ENCODE measurements at regions not wholly inside any gene's neighbourhood (a gene's known extent, or its start where the extent isn't known, plus 50 kb on each side); places are given as distances from the start of the nearest gene placed in this dataset.

GRCh38 chr5:142542078-142542477 lies 143.8 kb downstream of the FGF1 start:
- Mint-ChIP-seq H3K27me3 (peaks cover 9% of the 10 kb centered on the region), H3K27ac (no peak overlapping the region), H3K4me1 (peaks cover 2% of the 10 kb centered on the region), H3K36me3 (ENCODE audit: low read depth) (no peaks in the 10 kb centered on the region), H3K4me3 (no peak overlapping the region)
- H3K9me3 ChIP-seq (ENCODE audit: control insufficient read depth, low read length, poor library complexity, severe bottlenecking), result no peaks in the 10 kb centered on the region
- ATAC-seq, result no peak
- DNase-seq, result no peak

GRCh38 chr5:142540922-142541422 lies 144.9 kb downstream of the FGF1 start:
- Mint-ChIP-seq H3K27me3 (peaks cover 9% of the 10 kb centered on the region), H3K36me3 (ENCODE audit: low read depth) (no peaks in the 10 kb centered on the region), H3K4me1 (peaks cover 2% of the 10 kb centered on the region), H3K4me3 (no peak overlapping the region), H3K27ac (no peak overlapping the region)
- DNase-seq (no peak), ATAC-seq (no peak)
- no peaks in the 10 kb centered on the region for H3K9me3 ChIP-seq (ENCODE audit: control insufficient read depth, low read length, poor library complexity, severe bottlenecking)

- no peak overlapping the region for H3K4me3 Mint-ChIP-seq
- no peaks in the 10 kb centered on the region for H3K36me3 Mint-ChIP-seq (ENCODE audit: low read depth)
- no peak for DNase-seq
These were observed 146.6 kb downstream of the FGF1 start for GRCh38 chr5:142539154-142539740.

GRCh38 chr5:142537938-142538337 lies 148.0 kb downstream of the FGF1 start:
- no peaks in the 10 kb centered on the region for H3K9me3 ChIP-seq (ENCODE audit: control insufficient read depth, low read length, poor library complexity, severe bottlenecking)
- ATAC-seq (no peak), DNase-seq (no peak)
- no peaks in the 10 kb centered on the region for H3K36me3 Mint-ChIP-seq (ENCODE audit: low read depth)
- peaks cover 2% of the 10 kb centered on the region for H3K4me1 Mint-ChIP-seq
- H3K4me3 Mint-ChIP-seq, result no peak overlapping the region
- H3K27ac Mint-ChIP-seq, result no peak overlapping the region
- H3K27me3 Mint-ChIP-seq, result no peaks in the 10 kb centered on the region

More at GRCh38 chr5:142539154-142539740, 146.6 kb downstream of the FGF1 start:
- H3K27ac Mint-ChIP-seq, result no peak overlapping the region
- no peaks in the 10 kb centered on the region for H3K9me3 ChIP-seq (ENCODE audit: control insufficient read depth, low read length, poor library complexity, severe bottlenecking)
- peaks cover 6% of the 10 kb centered on the region for H3K27me3 Mint-ChIP-seq
- no peak for ATAC-seq
- peaks cover 2% of the 10 kb centered on the region for H3K4me1 Mint-ChIP-seq

GRCh38 chr5:142532781-142533176 lies 153.1 kb downstream of the FGF1 start:
- Mint-ChIP-seq H3K4me3 (no peak overlapping the region), H3K27ac (no peak overlapping the region), H3K36me3 (ENCODE audit: low read depth) (no peaks in the 10 kb centered on the region), H3K4me1 (peaks cover 2% of the 10 kb centered on the region), H3K27me3 (no peaks in the 10 kb centered on the region)
- ATAC-seq (no peak), DNase-seq (no peak)
- no peaks in the 10 kb centered on the region for H3K9me3 ChIP-seq (ENCODE audit: control insufficient read depth, low read length, poor library complexity, severe bottlenecking)

- no peak overlapping the region for H3K4me3 Mint-ChIP-seq
These were observed 153.7 kb downstream of the FGF1 start for GRCh38 chr5:142531977-142532780.

GRCh38 chr5:142530904-142531303 lies 155.0 kb downstream of the FGF1 start:
- H3K36me3 Mint-ChIP-seq (ENCODE audit: low read depth), result no peaks in the 10 kb centered on the region
- H3K27me3 Mint-ChIP-seq, result no peaks in the 10 kb centered on the region
- DNase-seq, result no peak
- no peaks in the 10 kb centered on the region for H3K9me3 ChIP-seq (ENCODE audit: control insufficient read depth, low read length, poor library complexity, severe bottlenecking)
- H3K4me1 Mint-ChIP-seq, result peaks cover 8% of the 10 kb centered on the region
- no peak overlapping the region for H3K4me3 Mint-ChIP-seq
- ATAC-seq, result no peak
- H3K27ac Mint-ChIP-seq, result no peak overlapping the region

More at GRCh38 chr5:142531977-142532780, 153.7 kb downstream of the FGF1 start:
- Mint-ChIP-seq H3K27me3 (no peaks in the 10 kb centered on the region), H3K27ac (no peak overlapping the region), H3K4me1 (peaks cover 7% of the 10 kb centered on the region), H3K36me3 (ENCODE audit: low read depth) (no peaks in the 10 kb centered on the region)
- H3K9me3 ChIP-seq (ENCODE audit: control insufficient read depth, low read length, poor library complexity, severe bottlenecking), result no peaks in the 10 kb centered on the region
- ATAC-seq, result no peak
- no peak for DNase-seq

GRCh38 chr5:142529626-142530278 lies 156.1 kb downstream of the FGF1 start:
- peaks cover 8% of the 10 kb centered on the region for H3K4me1 Mint-ChIP-seq
- DNase-seq, result no peak

GRCh38 chr5:142527664-142528295 lies 158.1 kb downstream of the FGF1 start:
- no peaks in the 10 kb centered on the region for H3K9me3 ChIP-seq (ENCODE audit: control insufficient read depth, low read length, poor library complexity, severe bottlenecking)
- Mint-ChIP-seq H3K4me3 (no peak overlapping the region), H3K27me3 (no peaks in the 10 kb centered on the region), H3K27ac (peak overlapping the region; percentile 60), H3K4me1 (peaks cover 8% of the 10 kb centered on the region), H3K36me3 (ENCODE audit: low read depth) (no peaks in the 10 kb centered on the region)
- no peak for ATAC-seq
- DNase-seq, result no peak

More at GRCh38 chr5:142529626-142530278, 156.1 kb downstream of the FGF1 start:
- Mint-ChIP-seq H3K36me3 (ENCODE audit: low read depth) (no peaks in the 10 kb centered on the region), H3K27me3 (no peaks in the 10 kb centered on the region), H3K4me3 (no peak overlapping the region), H3K27ac (no peak overlapping the region)
- ATAC-seq, result no peak
- no peaks in the 10 kb centered on the region for H3K9me3 ChIP-seq (ENCODE audit: control insufficient read depth, low read length, poor library complexity, severe bottlenecking)

GRCh38 chr5:142527234-142527633 lies 158.7 kb downstream of the FGF1 start:
- Mint-ChIP-seq H3K36me3 (ENCODE audit: low read depth) (no peaks in the 10 kb centered on the region), H3K4me3 (no peak overlapping the region), H3K27me3 (no peaks in the 10 kb centered on the region), H3K4me1 (peaks cover 8% of the 10 kb centered on the region), H3K27ac (peak overlapping the region; percentile 60)
- DNase-seq, result no peak
- ATAC-seq, result no peak
- H3K9me3 ChIP-seq (ENCODE audit: control insufficient read depth, low read length, poor library complexity, severe bottlenecking), result no peaks in the 10 kb centered on the region

GRCh38 chr5:142522983-142523382 lies 162.9 kb downstream of the FGF1 start:
- no peak for ATAC-seq
- Mint-ChIP-seq H3K27ac (no peak overlapping the region), H3K27me3 (peaks cover 5% of the 10 kb centered on the region)

GRCh38 chr5:142521706-142522105 lies 164.2 kb downstream of the FGF1 start:
- H3K9me3 ChIP-seq (ENCODE audit: control insufficient read depth, low read length, poor library complexity, severe bottlenecking), result no peaks in the 10 kb centered on the region
- Mint-ChIP-seq H3K27ac (no peak overlapping the region), H3K4me1 (no peaks in the 10 kb centered on the region), H3K36me3 (ENCODE audit: low read depth) (peaks cover 2% of the 10 kb centered on the region), H3K4me3 (no peak overlapping the region), H3K27me3 (peaks cover 5% of the 10 kb centered on the region)
- DNase-seq, result no peak
- no peak for ATAC-seq

More at GRCh38 chr5:142522983-142523382, 162.9 kb downstream of the FGF1 start:
- no peaks in the 10 kb centered on the region for H3K9me3 ChIP-seq (ENCODE audit: control insufficient read depth, low read length, poor library complexity, severe bottlenecking)
- Mint-ChIP-seq H3K4me1 (peaks cover 8% of the 10 kb centered on the region), H3K36me3 (ENCODE audit: low read depth) (no peaks in the 10 kb centered on the region), H3K4me3 (no peak overlapping the region)
- no peak for DNase-seq

GRCh38 chr5:142520885-142521284 lies 165.0 kb downstream of the FGF1 start:
- Mint-ChIP-seq H3K27me3 (peaks cover 5% of the 10 kb centered on the region), H3K4me1 (no peaks in the 10 kb centered on the region), H3K4me3 (no peak overlapping the region), H3K36me3 (ENCODE audit: low read depth) (peaks cover 2% of the 10 kb centered on the region), H3K27ac (no peak overlapping the region)
- no peak for DNase-seq
- no peak for ATAC-seq
- H3K9me3 ChIP-seq (ENCODE audit: control insufficient read depth, low read length, poor library complexity, severe bottlenecking), result no peaks in the 10 kb centered on the region
